PFSK-1 (cell line): ENCODE measurements at regions not wholly inside any gene's neighbourhood (a gene's known extent, or its start where the extent isn't known, plus 50 kb on each side); places are given as distances from the start of the nearest gene placed in this dataset.

Experiments used
- POLR2AphosphoS5 ChIP-seq: IDR thresholded peaks from 2 replicates; pipeline ENCODE4 v1.6.1; 2012; ENCODE audit warnings: low read depth, mild to moderate bottlenecking, control low read depth, low read length, moderate library complexity
- REST ChIP-seq, 2 experiments: IDR thresholded peaks; 2 replicates each; pipeline versions ENCODE4 v1.6.1 to v1.8.0; 2011 to 2012; ENCODE audit warnings: low read depth in 2 of 2, low read length in 2 of 2, control low read depth in 1 of 2, inconsistent platforms in 1 of 2, mild to moderate bottlenecking in 1 of 2, moderate library complexity in 1 of 2; ENCODE audit not compliant: insufficient read depth in 1 of 2
- SIN3A ChIP-seq: IDR thresholded peaks from 2 replicates; pipeline ENCODE4 v1.6.1; 2012; ENCODE audit warnings: mild to moderate bottlenecking, low read length, moderate library complexity, borderline replicate concordance; ENCODE audit not compliant: insufficient read depth

- TF ChIP-seq POLR2AphosphoS5 (no peak), SIN3A (no peak), REST (IDR thresholded peaks at IDR 0.05; ENCODE audit: insufficient read depth in 1 of 2, low read depth in 2 of 2, low read length in 2 of 2) (no peak)
Measured at GRCh38 chr21:15457965-15458364, 271.8 kb upstream of the USP25 start.
